Colonic mucosa (tissue), 4 donors: ENCODE measurements at regions not wholly inside any gene's neighbourhood (a gene's known extent, or its start where the extent isn't known, plus 50 kb on each side); places are given as distances from the start of the nearest gene placed in this dataset.

Source experiments
- DNase-seq: peaks from one replicate; pipeline ENCODE4 v3.0.0-alpha.2; 2020
- H3K27ac ChIP-seq: fragments of 200-600 bp; one replicate; pipeline ENCODE4 v1.8.0; 2021
- H3K27me3 ChIP-seq: fragments of 200-600 bp; one replicate; pipeline ENCODE4 v1.8.0; 2021
- H3K36me3 ChIP-seq: fragments of 200-600 bp; one replicate; pipeline ENCODE4 v1.8.0; 2021
- H3K4me1 ChIP-seq: fragments of 200-600 bp; one replicate; pipeline ENCODE4 v1.8.0; 2021; ENCODE audit warnings: mild to moderate bottlenecking
- H3K4me3 ChIP-seq: fragments of 200-600 bp; one replicate; pipeline ENCODE4 v1.8.0; 2021
- H3K9ac ChIP-seq, 2 donors: one replicate each; pipeline ENCODE4 v1.7.0; 2013; ENCODE audit warnings: control low read depth in 2 of 2, low read depth in 2 of 2, low read length in 2 of 2
- H3K9me3 ChIP-seq: fragments of 200-600 bp; one replicate; pipeline ENCODE4 v1.8.0; 2021
- intact Hi-C: fragments of 100-400 bp; cut with DNase I; formaldehyde crosslinking; loops from one replicate; pipeline ENCODE4 v1.14.1; 2022
- TF ChIP-seq, protein P1 (sequence below): fragments of 200-600 bp; IDR thresholded peaks from one replicate; pipeline ENCODE4 v1.8.0; 2022; ENCODE audit warnings: antibody characterized with exemption, mild to moderate bottlenecking
- donor health status: healthy.
- donor health status: DM: no; HTN: no; CAD: no.
- donor health status: DM: no; HTN: no; CAD: no.

GRCh38 chr3:39558775-39559306 is 91.4 kb downstream of the MOBP start:
- Histone ChIP-seq H3K4me1 (no peaks in the 10 kb centered on the region), H3K9me3 (no peaks in the 10 kb centered on the region), H3K27me3 (no peaks in the 10 kb centered on the region), H3K9ac (no peak overlapping the region), H3K4me3 (no peak overlapping the region), H3K27ac (no peak overlapping the region), H3K36me3 (no peaks in the 10 kb centered on the region)
- intact Hi-C loops = no loop called here
- DNase-seq = no peak
- TF ChIP-seq, protein P1, sequence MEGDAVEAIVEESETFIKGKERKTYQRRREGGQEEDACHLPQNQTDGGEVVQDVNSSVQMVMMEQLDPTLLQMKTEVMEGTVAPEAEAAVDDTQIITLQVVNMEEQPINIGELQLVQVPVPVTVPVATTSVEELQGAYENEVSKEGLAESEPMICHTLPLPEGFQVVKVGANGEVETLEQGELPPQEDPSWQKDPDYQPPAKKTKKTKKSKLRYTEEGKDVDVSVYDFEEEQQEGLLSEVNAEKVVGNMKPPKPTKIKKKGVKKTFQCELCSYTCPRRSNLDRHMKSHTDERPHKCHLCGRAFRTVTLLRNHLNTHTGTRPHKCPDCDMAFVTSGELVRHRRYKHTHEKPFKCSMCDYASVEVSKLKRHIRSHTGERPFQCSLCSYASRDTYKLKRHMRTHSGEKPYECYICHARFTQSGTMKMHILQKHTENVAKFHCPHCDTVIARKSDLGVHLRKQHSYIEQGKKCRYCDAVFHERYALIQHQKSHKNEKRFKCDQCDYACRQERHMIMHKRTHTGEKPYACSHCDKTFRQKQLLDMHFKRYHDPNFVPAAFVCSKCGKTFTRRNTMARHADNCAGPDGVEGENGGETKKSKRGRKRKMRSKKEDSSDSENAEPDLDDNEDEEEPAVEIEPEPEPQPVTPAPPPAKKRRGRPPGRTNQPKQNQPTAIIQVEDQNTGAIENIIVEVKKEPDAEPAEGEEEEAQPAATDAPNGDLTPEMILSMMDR = no peak

- DNase-seq = no peak
- intact Hi-C loops = no loop called here
- Histone ChIP-seq H3K27ac (no peak overlapping the region), H3K9ac (no peak overlapping the region), H3K36me3 (no peaks in the 10 kb centered on the region), H3K4me3 (no peak overlapping the region), H3K9me3 (no peaks in the 10 kb centered on the region), H3K27me3 (no peaks in the 10 kb centered on the region), H3K4me1 (no peaks in the 10 kb centered on the region)
- TF ChIP-seq, protein P1 = no peak
Measured at GRCh38 chr3:39559543-39559942, 92.1 kb downstream of the MOBP start.

- intact Hi-C loops = no loop called here
- Histone ChIP-seq H3K27ac (no peak overlapping the region), H3K9me3 (no peaks in the 10 kb centered on the region), H3K4me1 (no peaks in the 10 kb centered on the region), H3K36me3 (no peaks in the 10 kb centered on the region), H3K27me3 (no peaks in the 10 kb centered on the region), H3K9ac (no peak overlapping the region), H3K4me3 (no peak overlapping the region)
- TF ChIP-seq, protein P1 = no peak
- DNase-seq = no peak
Measured at GRCh38 chr3:39568508-39568907, 101.0 kb downstream of the MOBP start.

- intact Hi-C loops = no loop called here
- Histone ChIP-seq H3K4me1 (no peaks in the 10 kb centered on the region), H3K27me3 (no peaks in the 10 kb centered on the region), H3K36me3 (no peaks in the 10 kb centered on the region), H3K27ac (no peak overlapping the region), H3K9me3 (no peaks in the 10 kb centered on the region), H3K9ac (no peak overlapping the region), H3K4me3 (no peak overlapping the region)
- TF ChIP-seq, protein P1 = no peak
- DNase-seq = no peak
Measured at GRCh38 chr3:39569095-39569494, 101.6 kb downstream of the MOBP start.

GRCh38 chr3:39573392-39573791 is 105.9 kb downstream of the MOBP start:
- TF ChIP-seq, protein P1 = no peak
- Histone ChIP-seq H3K36me3 (no peaks in the 10 kb centered on the region), H3K27me3 (no peaks in the 10 kb centered on the region), H3K9ac (no peak overlapping the region), H3K9me3 (no peaks in the 10 kb centered on the region), H3K27ac (no peak overlapping the region), H3K4me3 (no peak overlapping the region), H3K4me1 (no peaks in the 10 kb centered on the region)
- no peak for DNase-seq
- intact Hi-C loops = no loop called here
